ENCODE measurements at regions not wholly inside any gene's neighbourhood (a gene's known extent, or its start where the extent isn't known, plus 50 kb on each side); places are given as distances from the start of the nearest gene placed in this dataset.
"Not testable (repeated sequence)": the region's sequence is repeated elsewhere in the genome, so short reads cannot be mapped to it uniquely, and the experiment has no call there.

- no peak for TF ChIP-seq CTCF (IDR thresholded peaks at IDR 0.05)
- intact Hi-C loops (cut with DNase I, micrococcal nuclease): no loop called here
- no peaks in the 10 kb centered on the region for H3K4me1 ChIP-seq (ENCODE audit: low read depth)
- ATAC-seq: no peak
- H3K36me3 ChIP-seq (ENCODE audit: low read depth): no peaks in the 10 kb centered on the region
- DNase-seq: no peak
- H3K4me3 ChIP-seq: no peak overlapping the region
- H3K9me3 ChIP-seq: no peaks in the 10 kb centered on the region
Measured at GRCh38 chr6:21941926-21942325, 348.4 kb downstream of the SOX4 start.

- intact Hi-C loops (cut with DNase I, micrococcal nuclease): no loop called here
- Histone ChIP-seq H3K36me3 (ENCODE audit: low read depth) (no peaks in the 10 kb centered on the region), H3K4me3 (no peak overlapping the region), H3K4me1 (ENCODE audit: low read depth) (no peaks in the 10 kb centered on the region), H3K9me3 (no peaks in the 10 kb centered on the region)
- DNase-seq: no peak
- no peak for ATAC-seq
- no peak for TF ChIP-seq CTCF (IDR thresholded peaks at IDR 0.05)
Measured at GRCh38 chr6:21942897-21943296, 349.3 kb downstream of the SOX4 start.

- Histone ChIP-seq H3K9me3 (no peaks in the 10 kb centered on the region), H3K36me3 (ENCODE audit: low read depth) (no peaks in the 10 kb centered on the region), H3K4me3 (no peak overlapping the region), H3K4me1 (ENCODE audit: low read depth) (peaks cover under 1% of the 10 kb centered on the region)
- ATAC-seq (no peak), DNase-seq (no peak)
- intact Hi-C loops (cut with DNase I, micrococcal nuclease): no loop called here
- no peak for TF ChIP-seq CTCF (IDR thresholded peaks at IDR 0.05)
Measured at GRCh38 chr6:21946298-21946783, 350.5 kb downstream of the PRL start.

- H3K4me1 ChIP-seq (ENCODE audit: low read depth); H3K4me3 ChIP-seq; ATAC-seq; H3K9me3 ChIP-seq; DNase-seq; intact Hi-C loops (cut with DNase I, micrococcal nuclease); H3K36me3 ChIP-seq (ENCODE audit: low read depth): not testable (repeated sequence)
Measured at GRCh38 chr6:21947227-21947626, 349.6 kb downstream of the PRL start.

- ATAC-seq (no peak), DNase-seq (no peak)
- Histone ChIP-seq H3K4me3 (no peak overlapping the region), H3K9me3 (no peaks in the 10 kb centered on the region), H3K4me1 (ENCODE audit: low read depth) (peaks cover 7% of the 10 kb centered on the region), H3K36me3 (ENCODE audit: low read depth) (no peaks in the 10 kb centered on the region)
- TF ChIP-seq CTCF (IDR thresholded peaks at IDR 0.05): no peak
- intact Hi-C loops (cut with DNase I, micrococcal nuclease): no loop called here
Measured at GRCh38 chr6:21947731-21948386, 349.0 kb downstream of the PRL start.

- intact Hi-C loops (cut with DNase I, micrococcal nuclease): no loop called here
- peak in 1 of 3 donors; percentile 13 for DNase-seq
- Histone ChIP-seq H3K9me3 (no peaks in the 10 kb centered on the region), H3K36me3 (ENCODE audit: low read depth) (no peaks in the 10 kb centered on the region), H3K4me1 (ENCODE audit: low read depth) (peaks cover 19% of the 10 kb centered on the region), H3K4me3 (no peak overlapping the region)
- TF ChIP-seq CTCF (IDR thresholded peaks at IDR 0.05): no peak
- no peak for ATAC-seq
Measured at GRCh38 chr6:21949211-21949801, 347.5 kb downstream of the PRL start.
